DND-41 (cell line): ENCODE measurements at regions not wholly inside any gene's neighbourhood (a gene's known extent, or its start where the extent isn't known, plus 50 kb on each side); places are given as distances from the start of the nearest gene placed in this dataset.

ENCODE experiments used
- EZH2 ChIP-seq: IDR thresholded peaks from 3 replicates; pipeline ENCODE4 v1.6.1; 2012; ENCODE audit warnings: borderline replicate concordance, low read depth, mild to moderate bottlenecking, moderate library complexity, low read length, inconsistent platforms; ENCODE audit not compliant: severe bottlenecking
- TF ChIP-seq, protein P1 (sequence below): IDR thresholded peaks from 2 replicates; pipeline ENCODE4 v1.5.1; 2012; ENCODE audit warnings: borderline replicate concordance, low read length, moderate library complexity, mild to moderate bottlenecking; ENCODE audit not compliant: poor library complexity, severe bottlenecking; ENCODE audit errors: extremely low read depth

DNA sequence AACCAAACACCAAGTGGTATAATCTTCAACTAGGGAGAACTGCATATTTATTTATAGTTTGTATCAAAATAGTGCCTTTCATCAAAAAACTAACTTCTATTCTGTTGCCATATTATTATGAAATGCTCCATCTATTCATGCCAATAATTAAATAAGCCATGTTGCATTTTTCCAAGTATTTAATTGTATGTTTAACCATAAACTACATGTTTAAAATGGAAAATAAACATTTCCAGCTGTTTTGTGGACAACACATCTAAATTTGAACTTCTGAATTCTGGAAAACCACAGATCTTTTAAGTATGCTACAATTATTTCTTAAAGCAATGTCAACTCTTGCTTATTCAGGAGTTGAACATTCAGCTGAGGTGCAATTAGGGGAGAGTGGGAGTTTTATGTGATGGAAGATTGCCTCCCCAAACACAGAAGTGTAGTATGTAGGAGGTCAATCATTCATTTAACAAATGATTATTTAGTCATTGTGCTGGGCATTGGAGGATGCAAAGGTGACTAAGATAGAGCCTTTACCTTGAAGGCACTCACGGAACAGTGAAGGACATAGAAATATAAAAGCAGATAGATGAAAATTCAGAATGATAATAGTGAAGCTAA is 80.7 kb upstream of the PPP1R3C start:
- TF ChIP-seq, protein P1, sequence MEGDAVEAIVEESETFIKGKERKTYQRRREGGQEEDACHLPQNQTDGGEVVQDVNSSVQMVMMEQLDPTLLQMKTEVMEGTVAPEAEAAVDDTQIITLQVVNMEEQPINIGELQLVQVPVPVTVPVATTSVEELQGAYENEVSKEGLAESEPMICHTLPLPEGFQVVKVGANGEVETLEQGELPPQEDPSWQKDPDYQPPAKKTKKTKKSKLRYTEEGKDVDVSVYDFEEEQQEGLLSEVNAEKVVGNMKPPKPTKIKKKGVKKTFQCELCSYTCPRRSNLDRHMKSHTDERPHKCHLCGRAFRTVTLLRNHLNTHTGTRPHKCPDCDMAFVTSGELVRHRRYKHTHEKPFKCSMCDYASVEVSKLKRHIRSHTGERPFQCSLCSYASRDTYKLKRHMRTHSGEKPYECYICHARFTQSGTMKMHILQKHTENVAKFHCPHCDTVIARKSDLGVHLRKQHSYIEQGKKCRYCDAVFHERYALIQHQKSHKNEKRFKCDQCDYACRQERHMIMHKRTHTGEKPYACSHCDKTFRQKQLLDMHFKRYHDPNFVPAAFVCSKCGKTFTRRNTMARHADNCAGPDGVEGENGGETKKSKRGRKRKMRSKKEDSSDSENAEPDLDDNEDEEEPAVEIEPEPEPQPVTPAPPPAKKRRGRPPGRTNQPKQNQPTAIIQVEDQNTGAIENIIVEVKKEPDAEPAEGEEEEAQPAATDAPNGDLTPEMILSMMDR: no peak
- no peak for TF ChIP-seq EZH2
